ENCODE measurements at regions not wholly inside any gene's neighbourhood (a gene's known extent, or its start where the extent isn't known, plus 50 kb on each side); places are given as distances from the start of the nearest gene placed in this dataset.

DNA sequence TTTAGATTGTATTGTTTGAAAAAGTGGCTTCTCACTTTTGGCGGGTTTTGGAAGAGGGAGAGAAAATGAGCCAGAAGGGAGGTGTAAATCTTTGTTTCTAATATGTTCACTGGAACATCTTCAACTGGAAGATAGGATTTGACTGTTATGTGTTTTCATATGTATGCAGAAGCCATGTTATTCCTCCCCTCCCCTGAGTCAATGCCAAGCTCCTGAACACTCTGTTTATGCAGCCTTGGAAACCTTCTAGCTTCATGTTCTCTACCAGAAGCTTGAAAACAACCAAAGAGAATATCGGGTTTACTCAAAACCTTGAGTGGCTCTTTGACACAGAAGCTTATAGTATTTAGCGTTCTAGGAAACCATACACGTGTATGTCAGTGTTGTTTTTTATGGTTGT is 279.1 kb downstream of the PRL start:
- peak overlapping the region; percentile 26 for H3K4ac ChIP-seq (ENCODE audit: low read depth, low read length)
- no peak overlapping the region; the same call in 1 of the 2 replicates for H4K5ac ChIP-seq (ENCODE audit: low read depth, low read length)
- no peaks in the 10 kb centered on the region for H3K27me3 ChIP-seq (ENCODE audit: control insufficient read depth, insufficient read depth, low read length)
- H3K4me2 ChIP-seq (ENCODE audit: low read depth, low read length), result no peak overlapping the region
- in situ Hi-C loops (cut with MboI; ENCODE audit: low sequenced_read_pairs) (no loop called here), intact Hi-C loops (cut with micrococcal nuclease) (no loop called here), dilution Hi-C loops (cut with HindIII; ENCODE audit: low sequenced_read_pairs, unreplicated experiment) (no loop called here)
- no peaks in the 10 kb centered on the region; the same call in 1 of the 2 replicates for H3K9me1 ChIP-seq (ENCODE audit: insufficient read depth, low read length)
- H4K8ac ChIP-seq (ENCODE audit: low read depth in 2 of 2, low read length in 2 of 2), result no peak overlapping the region
- H3K36me3 ChIP-seq (ENCODE audit: control insufficient read depth, insufficient read depth, low read length), result peaks cover 9% of the 10 kb centered on the region; the same call in 1 of the 2 replicates
- ChIA-PET POLR2A (ENCODE audit: unreplicated experiment) (no interaction called here), CTCF (interaction anchor here (0.6 kb wide), 2 partner anchors 18 to 1646 kb away, joined by 3 to 4 read pairs; no protein-coding TSS in a partner anchor)
- peaks cover 8% of the 10 kb centered on the region; the same call in 1 of the 2 replicates for H3K4me1 ChIP-seq (ENCODE audit: control insufficient read depth, insufficient read depth, low read length)
- TF ChIP-seq, protein P1, sequence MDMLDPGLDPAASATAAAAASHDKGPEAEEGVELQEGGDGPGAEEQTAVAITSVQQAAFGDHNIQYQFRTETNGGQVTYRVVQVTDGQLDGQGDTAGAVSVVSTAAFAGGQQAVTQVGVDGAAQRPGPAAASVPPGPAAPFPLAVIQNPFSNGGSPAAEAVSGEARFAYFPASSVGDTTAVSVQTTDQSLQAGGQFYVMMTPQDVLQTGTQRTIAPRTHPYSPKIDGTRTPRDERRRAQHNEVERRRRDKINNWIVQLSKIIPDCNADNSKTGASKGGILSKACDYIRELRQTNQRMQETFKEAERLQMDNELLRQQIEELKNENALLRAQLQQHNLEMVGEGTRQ (IDR thresholded peaks at IDR 0.05; ENCODE audit: low read depth, low read length), result no peak
- TF ChIP-seq RAD21 (IDR thresholded peaks at IDR 0.05; ENCODE audit: low read length), result no peak
- TF ChIP-seq CHD1 (IDR thresholded peaks at IDR 0.05; ENCODE audit: low read depth, low read length), result no peak
- TF ChIP-seq POLR2A (IDR thresholded peaks at IDR 0.05; ENCODE audit: low read depth, low read length), result no peak
- no peak for TF ChIP-seq RFX5 (IDR thresholded peaks at IDR 0.05; ENCODE audit: low read depth, low read length)
- no peak for TF ChIP-seq MAZ (IDR thresholded peaks at IDR 0.05; ENCODE audit: borderline replicate concordance, low read depth, low read length)
- no peak for TF ChIP-seq ELK1 (IDR thresholded peaks at IDR 0.05; ENCODE audit: borderline replicate concordance, low read depth, low read length)
- no peak for TF ChIP-seq NFE2L2 (IDR thresholded peaks at IDR 0.05; ENCODE audit: low read depth, low read length)
- TF ChIP-seq SMC3 (IDR thresholded peaks at IDR 0.05; ENCODE audit: low read depth, low read length), result no peak
- no peak for TF ChIP-seq CEBPB (IDR thresholded peaks at IDR 0.05; ENCODE audit: low read depth, low read length)
- TF ChIP-seq MAFK (IDR thresholded peaks at IDR 0.05; ENCODE audit: low read depth, low read length), result no peak
- no peak for TF ChIP-seq FOS (IDR thresholded peaks at IDR 0.05; ENCODE audit: low read depth, low read length)
- no peak for TF ChIP-seq RCOR1 (IDR thresholded peaks at IDR 0.05; ENCODE audit: insufficient replicate concordance, low read length)
- no peak for TF ChIP-seq CTCF (conservative IDR thresholded peaks at IDR 0.05; ENCODE audit: low read depth, low read length)
- no peak for TF ChIP-seq BHLHE40 (IDR thresholded peaks at IDR 0.05; ENCODE audit: low read depth, low read length)
- TF ChIP-seq MXI1 (IDR thresholded peaks at IDR 0.05; ENCODE audit: borderline replicate concordance, low read depth, low read length), result no peak
- H2AK5ac ChIP-seq (ENCODE audit: low read depth, low read length), result peak overlapping the region; percentile 59; the same call in 1 of the 2 replicates
- H3K27ac ChIP-seq (ENCODE audit: insufficient read depth, low read length), result no peak overlapping the region
- peak overlapping the region; percentile 81 for H2BK20ac ChIP-seq (ENCODE audit: low read depth, low read length)
- peak overlapping the region; percentile 54 for H2BK120ac ChIP-seq (ENCODE audit: low read depth, low read length)
- H3K9me3 ChIP-seq (ENCODE audit: control insufficient read depth, insufficient read depth, low read length), result peaks cover 5% of the 10 kb centered on the region
- ATAC-seq (ENCODE audit: low read depth), result 0 out of 2 replicates have a peak, but pooled peaks have one; percentile 29
- no peak for DNase-seq
- H3K9ac ChIP-seq (ENCODE audit: low read depth, low read length), result no peak overlapping the region
- no peak overlapping the region; the same call in 1 of the 2 replicates for H3K14ac ChIP-seq (replicated peaks; ENCODE audit: low read depth, low read length)
- H3K18ac ChIP-seq (ENCODE audit: low read depth, low read length), result peak overlapping the region; percentile 64; the same call in 1 of the 2 replicates
- H2BK15ac ChIP-seq (ENCODE audit: low read depth, low read length), result 0 out of 3 replicates have a peak overlapping the region, but pooled peaks have one; percentile 25
- H2AK9ac ChIP-seq (replicated peaks; ENCODE audit: low read depth, low read length, poor library complexity), result no peak overlapping the region
- BruUV-seq (replicated peaks), result no TSS peak
- H3K4me3 ChIP-seq (ENCODE audit: insufficient read depth, low read depth, low read length), result no peak overlapping the region
- no peak overlapping the region; the same call in 1 of the 2 replicates for H3K23ac ChIP-seq (ENCODE audit: low read depth, low read length)
- H2BK5ac ChIP-seq (ENCODE audit: low read depth, low read length, poor library complexity, severe bottlenecking), result peak overlapping the region; percentile 34
- H4K91ac ChIP-seq (ENCODE audit: insufficient read depth, low read depth, low read length), result no peak overlapping the region; the same call in 1 of the 2 replicates
- H4K20me1 ChIP-seq (ENCODE audit: insufficient read depth, low read length), result no peaks in the 10 kb centered on the region
- H2AFZ ChIP-seq (replicated peaks; ENCODE audit: low read length, poor library complexity), result no peak overlapping the region
- H3K79me1 ChIP-seq (ENCODE audit: low read depth in 1 of 2, low read length in 2 of 2), result no peaks in the 10 kb centered on the region
- H3K56ac ChIP-seq (ENCODE audit: extremely low read depth, insufficient read depth, low read length), result 0 out of 2 replicates have a peak overlapping the region, but pooled peaks have one; percentile 9
- WGBS, 2 experiments (ENCODE audit: extremely low coverage in 2 of 2, insufficient read length in 1 of 2), result no CpG with 5 or more reads among the region's 4 CpGs
